ENCODE measurements at regions not wholly inside any gene's neighbourhood (a gene's known extent, or its start where the extent isn't known, plus 50 kb on each side); places are given as distances from the start of the nearest gene placed in this dataset.
A peak's percentile ranks its signal among the peaks of the same experiment; 100 is the strongest.

DNA sequence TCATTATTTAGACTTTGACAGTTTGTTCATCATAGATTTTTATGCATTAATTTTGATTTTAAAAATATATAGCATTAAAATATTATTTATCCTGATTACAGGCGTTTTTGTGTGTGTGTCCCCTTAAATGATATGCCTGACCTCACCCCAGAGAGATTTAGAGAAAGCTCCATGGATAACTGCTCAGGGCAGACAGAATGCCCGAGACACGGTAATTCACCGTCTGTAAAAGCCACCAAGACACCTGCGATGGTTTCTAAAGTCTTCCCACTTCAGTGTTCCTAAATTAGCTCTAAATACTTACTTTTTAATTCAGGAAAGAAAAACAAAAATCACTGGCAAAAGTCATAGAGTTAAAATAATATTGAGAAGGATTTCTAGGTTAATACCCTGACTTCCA lies 350.6 kb upstream of the RUNX1 start:
- CTCF ChIA-PET: interaction anchor here (0.6 to 1.0 kb wide), 2 partner anchors 507 to 654 kb away, joined by 3 to 8 read pairs; no protein-coding TSS in a partner anchor
- no TSS peak for BruUV-seq (replicated peaks)
- Histone ChIP-seq H3K9me3 (ENCODE audit: control insufficient read depth, insufficient read depth, low read depth, low read length) (no peaks in the 10 kb centered on the region), H3K4me3 (ENCODE audit: low read depth in 2 of 2, low read length in 2 of 2) (no peak overlapping the region), H3K27ac (ENCODE audit: low read length) (peak overlapping the region; percentile 61; the same call in 1 of the 2 replicates), H3K4me1 (ENCODE audit: control insufficient read depth, insufficient read depth, low read length) (0 out of 2 replicates have a peak, but pooled peaks cover 4% of the 10 kb centered on the region), H3K27me3 (ENCODE audit: control insufficient read depth, insufficient read depth, low read length) (no peaks in the 10 kb centered on the region), H3K36me3 (ENCODE audit: control insufficient read depth, insufficient read depth, low read length) (no peaks in the 10 kb centered on the region)
- ATAC-seq (no peak), DNase-seq (ENCODE audit: low read depth, low spot score) (no peak)
- in situ Hi-C loops (cut with HindIII; ENCODE audit: low pct_unique_long_range_greater_than_20kb, low sequenced_read_pairs) (no loop called here), intact Hi-C loops (cut with micrococcal nuclease; ENCODE audit: unreplicated experiment) (loop anchor here (1.0 to 5.0 kb wide), 3 partner anchors 348 to 652 kb away; no protein-coding TSS in a partner anchor)
- TF ChIP-seq TCF7L2 (IDR thresholded peaks at IDR 0.05; ENCODE audit: low read depth, low read length): no peak
- TF ChIP-seq POLR2AphosphoS5 (IDR thresholded peaks at IDR 0.05; ENCODE audit: low read depth, low read length): no peak
- POLR2A ChIA-PET: no interaction called here

DNA sequence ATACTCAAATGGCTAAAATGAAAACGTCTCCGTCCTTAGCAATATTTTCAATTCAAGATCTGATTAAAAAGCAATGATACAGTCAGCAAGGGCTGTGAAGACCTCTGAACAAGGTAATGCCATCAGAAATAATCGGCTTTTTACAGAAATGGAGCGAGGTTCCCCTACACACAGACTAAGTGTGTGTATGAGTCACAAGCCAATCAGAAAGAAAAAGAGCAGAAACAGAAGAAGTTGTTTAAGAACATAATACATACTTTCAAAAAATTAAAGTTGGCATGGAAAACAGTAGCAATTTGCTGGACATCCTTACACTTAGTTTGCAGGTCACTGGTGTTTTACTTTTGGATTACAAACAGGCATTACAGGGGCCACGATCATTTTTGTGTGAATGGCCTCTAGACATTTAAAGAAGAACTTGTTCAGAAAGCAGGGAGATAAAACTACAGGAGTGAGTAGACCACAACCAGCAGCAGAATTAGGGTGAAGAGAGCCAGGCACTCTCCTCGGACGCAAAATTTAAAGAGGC lies 350.0 kb upstream of the RUNX1 start:
- intact Hi-C loops (cut with micrococcal nuclease; ENCODE audit: unreplicated experiment) (no loop called here), in situ Hi-C loops (cut with HindIII; ENCODE audit: low pct_unique_long_range_greater_than_20kb, low sequenced_read_pairs) (no loop called here)
- TF ChIP-seq TCF7L2 (IDR thresholded peaks at IDR 0.05; ENCODE audit: low read depth, low read length): no peak
- no peak for TF ChIP-seq SIN3A (IDR thresholded peaks at IDR 0.05; ENCODE audit: borderline replicate concordance, insufficient read depth, low read depth, low read length)
- TF ChIP-seq, protein P1, sequence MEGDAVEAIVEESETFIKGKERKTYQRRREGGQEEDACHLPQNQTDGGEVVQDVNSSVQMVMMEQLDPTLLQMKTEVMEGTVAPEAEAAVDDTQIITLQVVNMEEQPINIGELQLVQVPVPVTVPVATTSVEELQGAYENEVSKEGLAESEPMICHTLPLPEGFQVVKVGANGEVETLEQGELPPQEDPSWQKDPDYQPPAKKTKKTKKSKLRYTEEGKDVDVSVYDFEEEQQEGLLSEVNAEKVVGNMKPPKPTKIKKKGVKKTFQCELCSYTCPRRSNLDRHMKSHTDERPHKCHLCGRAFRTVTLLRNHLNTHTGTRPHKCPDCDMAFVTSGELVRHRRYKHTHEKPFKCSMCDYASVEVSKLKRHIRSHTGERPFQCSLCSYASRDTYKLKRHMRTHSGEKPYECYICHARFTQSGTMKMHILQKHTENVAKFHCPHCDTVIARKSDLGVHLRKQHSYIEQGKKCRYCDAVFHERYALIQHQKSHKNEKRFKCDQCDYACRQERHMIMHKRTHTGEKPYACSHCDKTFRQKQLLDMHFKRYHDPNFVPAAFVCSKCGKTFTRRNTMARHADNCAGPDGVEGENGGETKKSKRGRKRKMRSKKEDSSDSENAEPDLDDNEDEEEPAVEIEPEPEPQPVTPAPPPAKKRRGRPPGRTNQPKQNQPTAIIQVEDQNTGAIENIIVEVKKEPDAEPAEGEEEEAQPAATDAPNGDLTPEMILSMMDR (IDR thresholded peaks at IDR 0.05): no peak
- TF ChIP-seq POLR2AphosphoS5 (IDR thresholded peaks at IDR 0.05; ENCODE audit: low read depth, low read length): no peak
- TF ChIP-seq, protein P2, sequence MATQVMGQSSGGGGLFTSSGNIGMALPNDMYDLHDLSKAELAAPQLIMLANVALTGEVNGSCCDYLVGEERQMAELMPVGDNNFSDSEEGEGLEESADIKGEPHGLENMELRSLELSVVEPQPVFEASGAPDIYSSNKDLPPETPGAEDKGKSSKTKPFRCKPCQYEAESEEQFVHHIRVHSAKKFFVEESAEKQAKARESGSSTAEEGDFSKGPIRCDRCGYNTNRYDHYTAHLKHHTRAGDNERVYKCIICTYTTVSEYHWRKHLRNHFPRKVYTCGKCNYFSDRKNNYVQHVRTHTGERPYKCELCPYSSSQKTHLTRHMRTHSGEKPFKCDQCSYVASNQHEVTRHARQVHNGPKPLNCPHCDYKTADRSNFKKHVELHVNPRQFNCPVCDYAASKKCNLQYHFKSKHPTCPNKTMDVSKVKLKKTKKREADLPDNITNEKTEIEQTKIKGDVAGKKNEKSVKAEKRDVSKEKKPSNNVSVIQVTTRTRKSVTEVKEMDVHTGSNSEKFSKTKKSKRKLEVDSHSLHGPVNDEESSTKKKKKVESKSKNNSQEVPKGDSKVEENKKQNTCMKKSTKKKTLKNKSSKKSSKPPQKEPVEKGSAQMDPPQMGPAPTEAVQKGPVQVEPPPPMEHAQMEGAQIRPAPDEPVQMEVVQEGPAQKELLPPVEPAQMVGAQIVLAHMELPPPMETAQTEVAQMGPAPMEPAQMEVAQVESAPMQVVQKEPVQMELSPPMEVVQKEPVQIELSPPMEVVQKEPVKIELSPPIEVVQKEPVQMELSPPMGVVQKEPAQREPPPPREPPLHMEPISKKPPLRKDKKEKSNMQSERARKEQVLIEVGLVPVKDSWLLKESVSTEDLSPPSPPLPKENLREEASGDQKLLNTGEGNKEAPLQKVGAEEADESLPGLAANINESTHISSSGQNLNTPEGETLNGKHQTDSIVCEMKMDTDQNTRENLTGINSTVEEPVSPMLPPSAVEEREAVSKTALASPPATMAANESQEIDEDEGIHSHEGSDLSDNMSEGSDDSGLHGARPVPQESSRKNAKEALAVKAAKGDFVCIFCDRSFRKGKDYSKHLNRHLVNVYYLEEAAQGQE (IDR thresholded peaks at IDR 0.05; ENCODE audit: insufficient read depth in 1 of 2, low read depth in 2 of 2, low read length in 1 of 2): no peak
- H3K27ac ChIP-seq (ENCODE audit: low read length): peak overlapping the region; percentile 61
- no peaks in the 10 kb centered on the region for H3K36me3 ChIP-seq (ENCODE audit: control insufficient read depth, insufficient read depth, low read length)
- no peak for DNase-seq (ENCODE audit: low read depth, low spot score)
- POLR2A ChIA-PET: no interaction called here
- H3K27me3 ChIP-seq (ENCODE audit: control insufficient read depth, insufficient read depth, low read length): no peaks in the 10 kb centered on the region
- no peak for ATAC-seq
- H3K4me1 ChIP-seq (ENCODE audit: control insufficient read depth, insufficient read depth, low read length): 0 out of 2 replicates have a peak, but pooled peaks cover 4% of the 10 kb centered on the region
- H3K4me3 ChIP-seq (ENCODE audit: low read depth in 2 of 2, low read length in 2 of 2): peak overlapping the region in 1 of 2 experiments; percentile 36; a peak in 2 of 4 replicates
- H3K9me3 ChIP-seq (ENCODE audit: control insufficient read depth, insufficient read depth, low read depth, low read length): no peaks in the 10 kb centered on the region
- no TSS peak for BruUV-seq (replicated peaks)
- CTCF ChIA-PET: interaction anchor here (0.6 kb wide), 1 partner anchor 348 kb away, joined by 4 read pairs; no protein-coding TSS in a partner anchor

DNA sequence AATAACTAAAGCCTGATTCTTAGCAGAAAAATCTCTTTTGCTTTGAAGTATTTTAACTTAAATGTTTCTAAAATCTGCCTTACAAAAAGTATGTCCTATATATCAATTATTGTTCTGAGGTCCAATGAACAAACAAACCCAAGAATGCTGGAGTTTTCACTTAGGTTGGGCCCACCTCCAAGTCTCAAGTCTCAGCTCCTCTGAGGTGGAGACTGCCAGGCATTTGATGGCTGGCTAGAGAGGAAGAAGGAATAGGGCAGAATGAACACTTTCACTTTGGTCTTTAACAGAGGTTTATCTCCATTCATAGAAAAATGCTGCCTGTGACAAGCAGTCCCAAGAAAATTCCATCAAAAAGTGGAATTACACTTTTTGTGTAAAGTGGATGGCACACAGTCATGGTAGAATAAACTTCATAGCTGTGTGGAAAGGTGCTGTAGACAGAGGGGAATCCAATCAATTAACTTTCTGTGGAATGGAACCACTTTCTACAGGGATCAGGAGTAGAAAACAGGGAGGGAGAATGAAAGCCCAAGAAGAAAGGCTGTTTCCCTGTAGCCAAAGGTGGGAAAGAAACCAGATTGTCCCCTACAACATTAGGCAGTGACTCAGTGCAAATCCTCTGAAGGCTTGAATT lies 349.4 kb upstream of the RUNX1 start:
- no TSS peak for BruUV-seq (replicated peaks)
- in situ Hi-C loops (cut with HindIII; ENCODE audit: low pct_unique_long_range_greater_than_20kb, low sequenced_read_pairs) (no loop called here), intact Hi-C loops (cut with micrococcal nuclease; ENCODE audit: unreplicated experiment) (no loop called here)
- ChIA-PET POLR2A (no interaction called here), CTCF (interaction anchor here (0.6 kb wide), 1 partner anchor 347 kb away, joined by 4 read pairs; no protein-coding TSS in a partner anchor)
- H3K9me3 ChIP-seq (ENCODE audit: control insufficient read depth, insufficient read depth, low read depth, low read length): no peaks in the 10 kb centered on the region
- DNase-seq (ENCODE audit: low read depth, low spot score) (peak; percentile 24), ATAC-seq (peak; percentile 64)
- 0 out of 2 replicates have a peak, but pooled peaks cover 4% of the 10 kb centered on the region for H3K4me1 ChIP-seq (ENCODE audit: control insufficient read depth, insufficient read depth, low read length)
- peak overlapping the region; percentile 61 for H3K27ac ChIP-seq (ENCODE audit: low read length)
- no peaks in the 10 kb centered on the region for H3K27me3 ChIP-seq (ENCODE audit: control insufficient read depth, insufficient read depth, low read length)
- H3K4me3 ChIP-seq (ENCODE audit: low read depth in 2 of 2, low read length in 2 of 2): peak overlapping the region in 1 of 2 experiments; percentile 36; a peak in 2 of 4 replicates
- no peaks in the 10 kb centered on the region for H3K36me3 ChIP-seq (ENCODE audit: control insufficient read depth, insufficient read depth, low read length)
- no peak for TF ChIP-seq TCF7L2 (IDR thresholded peaks at IDR 0.05; ENCODE audit: low read depth, low read length)
- no peak for TF ChIP-seq POLR2AphosphoS5 (IDR thresholded peaks at IDR 0.05; ENCODE audit: low read depth, low read length)
- TF ChIP-seq, protein P1 (IDR thresholded peaks at IDR 0.05): no peak
- TF ChIP-seq SIN3A (IDR thresholded peaks at IDR 0.05; ENCODE audit: borderline replicate concordance, insufficient read depth, low read depth, low read length): no peak
- TF ChIP-seq, protein P2 (IDR thresholded peaks at IDR 0.05; ENCODE audit: insufficient read depth in 1 of 2, low read depth in 2 of 2, low read length in 1 of 2): no peak
